ENCODE measurements at regions not wholly inside any gene's neighbourhood (a gene's known extent, or its start where the extent isn't known, plus 50 kb on each side); places are given as distances from the start of the nearest gene placed in this dataset.
A peak's percentile ranks its signal among the peaks of the same experiment; 100 is the strongest.

DNA sequence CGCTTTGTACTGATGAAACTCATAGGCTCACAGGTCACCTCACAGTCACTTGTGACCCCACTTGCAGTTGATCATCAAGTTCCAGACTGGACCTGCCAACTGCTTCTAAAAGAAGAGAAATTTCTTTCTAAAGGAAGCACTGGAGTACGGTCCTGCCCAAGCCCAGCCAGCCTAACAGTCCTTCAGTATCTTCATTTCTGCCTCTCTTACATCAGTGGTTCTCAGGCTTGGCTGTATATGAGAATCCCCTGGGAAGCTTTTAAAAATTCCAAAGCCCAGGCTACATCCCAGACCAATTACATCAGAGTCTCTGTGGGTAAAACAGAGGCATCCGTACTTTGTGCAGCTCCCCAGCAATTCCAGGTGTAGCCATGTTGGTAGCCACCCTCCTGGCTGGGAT, 282.1 kb downstream of the NFIB start:
- no peak for DNase-seq (ENCODE audit: low read depth)
- H3K4me3 ChIP-seq (ENCODE audit: low read depth, low read length) = no peak overlapping the region
- in situ Hi-C loops (cut with HindIII; ENCODE audit: low sequenced_read_pairs) = no loop called here
- TF ChIP-seq, protein P1, sequence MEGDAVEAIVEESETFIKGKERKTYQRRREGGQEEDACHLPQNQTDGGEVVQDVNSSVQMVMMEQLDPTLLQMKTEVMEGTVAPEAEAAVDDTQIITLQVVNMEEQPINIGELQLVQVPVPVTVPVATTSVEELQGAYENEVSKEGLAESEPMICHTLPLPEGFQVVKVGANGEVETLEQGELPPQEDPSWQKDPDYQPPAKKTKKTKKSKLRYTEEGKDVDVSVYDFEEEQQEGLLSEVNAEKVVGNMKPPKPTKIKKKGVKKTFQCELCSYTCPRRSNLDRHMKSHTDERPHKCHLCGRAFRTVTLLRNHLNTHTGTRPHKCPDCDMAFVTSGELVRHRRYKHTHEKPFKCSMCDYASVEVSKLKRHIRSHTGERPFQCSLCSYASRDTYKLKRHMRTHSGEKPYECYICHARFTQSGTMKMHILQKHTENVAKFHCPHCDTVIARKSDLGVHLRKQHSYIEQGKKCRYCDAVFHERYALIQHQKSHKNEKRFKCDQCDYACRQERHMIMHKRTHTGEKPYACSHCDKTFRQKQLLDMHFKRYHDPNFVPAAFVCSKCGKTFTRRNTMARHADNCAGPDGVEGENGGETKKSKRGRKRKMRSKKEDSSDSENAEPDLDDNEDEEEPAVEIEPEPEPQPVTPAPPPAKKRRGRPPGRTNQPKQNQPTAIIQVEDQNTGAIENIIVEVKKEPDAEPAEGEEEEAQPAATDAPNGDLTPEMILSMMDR (IDR thresholded peaks at IDR 0.05; ENCODE audit: low read depth, low read length, missing control alignments) = no peak

DNA sequence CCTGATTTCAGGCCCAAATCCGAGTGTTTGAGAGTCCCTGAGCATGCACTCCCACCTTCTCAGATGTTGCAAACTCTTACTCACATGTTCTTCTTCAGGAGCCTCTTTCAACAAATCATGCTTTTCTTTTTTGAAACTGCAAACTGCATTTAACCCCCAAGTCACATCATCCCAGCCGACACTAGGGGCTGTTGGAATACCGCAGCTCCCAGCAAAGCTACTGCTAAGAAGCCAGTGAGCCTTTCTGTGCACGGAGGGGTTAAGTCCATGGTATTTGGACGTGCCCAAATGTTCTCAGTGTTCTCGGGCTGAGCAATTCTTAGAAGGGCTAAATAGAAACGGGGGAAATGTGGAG, 282.9 kb downstream of the NFIB start:
- in situ Hi-C loops (cut with HindIII; ENCODE audit: low sequenced_read_pairs) = no loop called here
- TF ChIP-seq, protein P1 (IDR thresholded peaks at IDR 0.05; ENCODE audit: low read depth, low read length, missing control alignments) = peak; percentile 51
- peak; percentile 57 for DNase-seq (ENCODE audit: low read depth)
- no peak overlapping the region for H3K4me3 ChIP-seq (ENCODE audit: low read depth, low read length)

DNA sequence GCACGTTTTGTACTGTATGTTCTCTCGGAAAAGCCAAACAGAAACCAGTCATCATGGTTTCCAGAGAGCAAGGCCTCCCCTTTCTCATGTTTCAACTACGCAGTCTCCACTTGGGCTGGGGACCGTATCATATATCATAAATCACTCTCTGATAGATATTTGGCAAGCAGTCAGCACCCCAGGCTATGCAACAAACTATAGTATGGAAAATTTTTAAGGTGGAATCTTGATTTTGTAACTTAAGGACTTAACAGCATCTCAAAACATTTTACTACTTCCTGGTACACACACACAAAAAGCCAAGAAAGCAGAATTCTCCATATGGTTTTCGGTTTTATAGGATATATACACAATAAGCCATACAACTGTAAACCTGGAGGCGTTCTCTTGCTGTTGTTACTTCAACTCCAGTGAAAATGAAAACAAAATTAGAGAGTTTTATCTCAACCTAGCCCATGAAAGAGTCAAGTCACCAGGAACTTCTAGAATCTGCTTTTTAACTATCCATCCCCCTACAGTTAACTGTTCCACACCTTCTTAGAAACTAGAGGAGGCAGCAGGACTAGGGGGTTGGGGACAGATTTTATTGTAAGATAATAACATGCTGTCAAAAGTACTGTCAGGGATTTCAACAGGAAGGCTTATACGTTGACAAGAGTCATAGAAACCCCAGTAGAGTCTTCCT, 283.4 kb downstream of the NFIB start:
- H3K4me3 ChIP-seq (ENCODE audit: low read depth, low read length) = peak overlapping the region; percentile 22
- TF ChIP-seq, protein P1 (IDR thresholded peaks at IDR 0.05; ENCODE audit: low read depth, low read length, missing control alignments) = no peak
- in situ Hi-C loops (cut with HindIII; ENCODE audit: low sequenced_read_pairs) = no loop called here
- DNase-seq (ENCODE audit: low read depth) = peak; percentile 86

DNA sequence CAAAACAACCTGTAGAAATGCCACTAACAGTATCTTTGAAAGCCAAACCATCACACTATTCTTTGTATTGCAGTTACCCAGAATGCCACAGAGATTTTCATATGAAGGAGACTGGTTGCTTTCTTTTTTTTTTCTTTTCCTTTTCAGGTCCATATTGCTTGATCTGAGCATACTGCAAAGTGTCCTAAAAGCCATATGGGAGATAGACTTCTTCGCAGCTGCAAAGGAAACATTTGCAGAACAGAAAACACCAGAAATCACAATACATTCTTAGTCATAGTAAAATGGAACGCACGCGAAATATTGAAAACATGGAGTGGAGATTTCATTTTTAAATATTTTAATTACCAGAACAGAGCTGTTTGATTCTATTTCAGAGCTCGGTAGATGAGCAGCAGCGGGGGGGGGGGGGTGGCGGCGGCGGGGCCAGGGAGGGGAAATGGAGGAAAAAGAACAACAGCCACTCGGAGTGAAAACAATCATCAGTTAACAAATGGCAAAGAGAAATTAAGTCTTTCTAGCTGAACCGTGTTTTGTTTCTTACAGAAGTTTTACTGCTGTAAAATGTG, 284.1 kb downstream of the NFIB start:
- H3K4me3 ChIP-seq (ENCODE audit: low read depth, low read length) = peak overlapping the region; percentile 22
- no peak for DNase-seq (ENCODE audit: low read depth)
- TF ChIP-seq, protein P1 (IDR thresholded peaks at IDR 0.05; ENCODE audit: low read depth, low read length, missing control alignments) = no peak
- in situ Hi-C loops (cut with HindIII; ENCODE audit: low sequenced_read_pairs) = no loop called here

DNA sequence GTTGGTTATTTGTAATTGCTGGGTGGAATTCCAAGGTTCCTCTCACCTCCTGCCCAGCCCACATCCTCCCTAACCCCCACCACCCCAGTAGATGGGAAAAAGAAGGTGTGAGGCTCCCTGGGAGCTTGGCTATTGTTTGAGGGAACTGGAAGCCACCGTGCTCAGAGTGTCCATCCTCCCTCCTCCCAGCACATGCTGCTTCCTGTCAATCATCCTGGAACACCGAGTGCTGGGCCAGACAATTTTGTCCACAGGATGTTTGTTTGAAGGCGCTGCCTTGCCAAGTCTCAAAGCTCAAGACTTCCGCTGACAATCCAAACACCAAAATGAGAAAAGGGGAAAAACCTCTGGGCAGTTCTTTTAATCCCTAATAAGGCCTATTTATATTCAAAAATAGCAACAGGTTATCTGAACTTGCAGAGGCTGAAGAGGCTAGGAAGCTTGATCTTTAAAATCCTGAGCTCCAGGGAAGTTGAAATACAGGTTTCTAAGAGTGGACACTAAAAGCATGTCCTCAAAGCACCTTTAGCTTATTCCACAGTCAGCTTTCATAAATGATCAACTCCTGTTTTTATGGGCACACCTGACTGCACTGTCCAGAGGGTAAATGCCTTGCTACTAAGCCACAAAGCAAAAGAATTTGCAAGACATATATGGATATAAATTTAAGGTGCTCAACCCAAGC, 286.7 kb downstream of the NFIB start:
- DNase-seq (ENCODE audit: low read depth) = no peak
- TF ChIP-seq, protein P1 (IDR thresholded peaks at IDR 0.05; ENCODE audit: low read depth, low read length, missing control alignments) = no peak
- H3K4me3 ChIP-seq (ENCODE audit: low read depth, low read length) = no peak overlapping the region
- in situ Hi-C loops (cut with HindIII; ENCODE audit: low sequenced_read_pairs) = no loop called here

DNA sequence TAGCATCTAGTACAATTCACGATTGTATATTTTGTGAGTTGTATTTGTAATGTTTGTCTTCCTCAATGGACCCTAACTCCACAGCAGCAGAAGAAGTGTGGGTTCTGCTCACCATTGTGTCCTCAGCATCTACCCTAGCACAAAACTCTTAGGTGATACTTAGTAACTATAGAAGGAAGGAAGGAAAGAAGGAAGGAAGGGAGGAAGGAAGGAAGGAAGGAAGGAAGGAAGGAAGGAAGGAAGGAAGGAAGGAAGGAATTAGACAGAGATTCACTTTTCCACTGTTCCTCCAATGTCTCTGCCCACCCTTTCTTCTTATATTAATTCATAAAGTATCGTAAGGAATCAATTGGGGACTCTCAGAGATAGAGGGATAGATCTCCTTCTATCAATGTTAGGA, 288.2 kb downstream of the NFIB start:
- DNase-seq (ENCODE audit: low read depth) = no peak
- no peak overlapping the region for H3K4me3 ChIP-seq (ENCODE audit: low read depth, low read length)
- TF ChIP-seq, protein P1 (IDR thresholded peaks at IDR 0.05; ENCODE audit: low read depth, low read length, missing control alignments) = no peak
- in situ Hi-C loops (cut with HindIII; ENCODE audit: low sequenced_read_pairs) = no loop called here
